HG02798 (cell line): ENCODE measurements at regions not wholly inside any gene's neighbourhood (a gene's known extent, or its start where the extent isn't known, plus 50 kb on each side); places are given as distances from the start of the nearest gene placed in this dataset.
A peak's percentile ranks its signal among the peaks of the same experiment; 100 is the strongest.
"Not testable (repeated sequence)": the region's sequence is repeated elsewhere in the genome, so short reads cannot be mapped to it uniquely, and the experiment has no call there.

Experiments used
- ATAC-seq: cut with Tn5 transposase; IDR thresholded peaks from one replicate; pipeline ENCODE4 v1.9.1; 2021; ENCODE audit warnings: mild to moderate bottlenecking; ENCODE audit not compliant: unreplicated experiment, poor library complexity

DNA sequence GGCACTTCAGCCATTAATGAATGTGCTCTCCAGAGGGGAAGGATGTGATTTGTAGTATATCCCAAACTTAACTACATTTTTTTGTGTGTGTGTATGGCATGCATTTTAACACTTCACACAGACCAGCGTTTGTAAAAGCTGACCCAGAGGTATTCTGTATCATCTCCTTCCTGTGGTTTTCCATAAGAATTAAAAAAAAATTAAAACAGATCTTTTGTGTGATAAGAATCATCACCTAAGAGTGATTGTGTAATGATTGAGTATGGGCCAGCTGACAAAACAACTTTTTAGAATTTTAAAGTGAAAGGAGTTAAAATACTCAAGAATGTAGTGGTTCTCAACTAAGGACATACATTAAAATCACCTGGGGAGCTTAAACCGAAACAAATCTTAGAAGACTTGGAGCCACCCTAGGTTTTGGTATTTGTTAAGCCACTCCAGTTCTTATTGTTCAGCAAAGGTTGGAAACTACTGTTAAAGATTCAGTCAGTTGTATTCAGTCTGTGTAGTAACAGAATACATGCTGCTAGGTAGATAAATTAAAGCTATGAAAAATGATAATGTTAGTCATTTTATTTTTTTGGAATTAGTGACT, 120.1 kb downstream of the HAUS1 start:
- ATAC-seq = no peak

- ATAC-seq = no peak
Observed at GRCh38 chr18:46226461-46226860, 122.3 kb downstream of the HAUS1 start.

DNA sequence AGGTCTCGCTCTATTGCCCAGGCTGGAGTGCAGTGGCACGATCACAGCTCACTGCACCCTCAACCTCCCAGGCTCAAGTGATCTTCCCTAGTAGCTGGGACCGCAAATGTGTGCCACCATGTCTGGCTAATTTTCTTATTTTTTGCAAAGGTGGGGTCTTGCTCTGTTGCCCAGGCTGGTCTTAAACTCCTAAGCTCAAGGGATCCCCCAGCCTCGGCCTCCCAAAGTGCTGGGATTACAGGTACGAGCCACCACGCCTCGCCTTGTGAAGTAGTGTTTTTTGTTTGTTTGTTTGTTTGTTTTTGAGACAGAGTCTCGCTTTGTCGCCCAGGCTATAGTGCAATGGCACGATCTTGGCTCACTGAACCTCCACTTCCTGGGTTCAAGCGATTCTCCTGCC, 125.5 kb downstream of the HAUS1 start:
- ATAC-seq = not testable (repeated sequence)

DNA sequence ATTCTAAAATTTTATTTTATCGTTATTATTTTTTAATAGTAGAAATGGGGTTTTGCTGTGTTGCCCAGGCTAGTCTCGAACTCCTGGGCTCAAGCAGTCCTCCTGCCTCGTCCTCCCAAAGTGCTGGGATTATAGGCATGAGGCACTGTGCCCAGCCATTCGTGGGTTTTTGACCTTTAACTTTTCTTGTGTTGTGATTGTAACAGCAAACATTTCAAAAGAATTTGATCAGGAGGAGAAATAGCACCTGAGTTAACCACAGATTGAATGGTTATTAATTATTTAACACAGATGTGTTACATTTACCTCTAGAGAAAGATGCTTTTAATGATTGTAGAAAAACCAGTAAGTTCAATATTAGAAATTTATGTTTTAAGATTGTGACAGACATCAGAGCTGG, 132.0 kb downstream of the HAUS1 start:
- ATAC-seq = no peak

DNA sequence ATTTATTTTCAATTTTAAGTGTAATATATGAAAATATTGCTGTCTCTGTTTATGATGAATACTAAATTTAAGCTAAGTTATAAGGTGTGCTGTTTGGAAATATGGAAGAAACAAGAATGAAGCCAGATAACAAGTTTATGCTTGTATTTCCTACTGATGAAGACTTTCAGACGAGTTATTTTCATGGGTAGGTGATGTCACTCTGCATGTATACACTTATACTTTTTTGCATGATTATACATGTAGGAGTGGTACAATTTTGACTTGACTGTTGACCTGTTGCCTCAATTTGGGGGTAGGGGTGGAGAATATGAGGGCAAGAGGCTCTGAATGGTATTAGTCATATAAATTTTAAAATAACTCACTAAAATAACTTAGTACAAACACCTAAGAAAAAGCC, 133.7 kb downstream of the HAUS1 start:
- ATAC-seq = no peak

DNA sequence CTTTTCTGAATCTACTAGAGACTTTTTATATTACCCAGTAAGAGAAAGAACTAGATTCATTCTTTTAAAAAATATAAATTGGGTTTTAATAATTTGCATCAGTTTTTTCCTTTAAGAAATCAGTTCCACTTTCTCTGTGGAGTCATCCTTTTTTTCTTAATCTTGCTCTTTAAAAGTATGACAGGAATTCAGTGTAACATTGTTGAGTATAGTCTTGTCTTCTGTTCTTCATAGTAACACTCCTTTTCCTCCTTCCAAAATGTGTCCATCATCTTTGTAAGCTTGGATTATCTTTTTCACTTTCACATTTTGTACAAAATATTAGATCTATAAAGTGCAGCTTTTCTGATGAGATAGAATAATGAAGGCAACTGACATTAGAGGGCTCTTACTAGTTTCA, 135.4 kb downstream of the HAUS1 start:
- no peak for ATAC-seq

GRCh38 chr18:46239998-46240397, 135.8 kb downstream of the HAUS1 start:
- no peak for ATAC-seq

DNA sequence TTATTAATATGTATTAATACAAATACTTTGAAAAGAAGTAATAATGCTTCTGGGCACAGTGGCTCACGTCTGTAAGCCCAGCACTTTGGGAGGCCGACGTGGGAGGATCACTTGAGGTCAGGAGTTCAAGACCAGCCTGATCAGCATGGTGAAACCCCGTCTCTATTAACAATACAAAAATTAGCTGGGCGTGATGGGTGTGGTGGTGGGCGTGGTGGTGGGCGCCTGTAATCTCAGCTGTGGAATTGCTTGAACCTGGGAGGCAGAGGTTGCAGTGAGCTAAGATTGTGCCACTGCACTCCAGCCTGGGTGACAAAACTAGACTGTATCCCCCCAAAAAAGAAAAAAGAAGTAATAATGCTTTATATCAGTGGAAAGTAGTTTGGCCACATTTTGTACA, 137.2 kb downstream of the HAUS1 start:
- not testable (repeated sequence) for ATAC-seq

- no peak for ATAC-seq
Observed at GRCh38 chr18:46242183-46242582, 138.0 kb downstream of the HAUS1 start.

DNA sequence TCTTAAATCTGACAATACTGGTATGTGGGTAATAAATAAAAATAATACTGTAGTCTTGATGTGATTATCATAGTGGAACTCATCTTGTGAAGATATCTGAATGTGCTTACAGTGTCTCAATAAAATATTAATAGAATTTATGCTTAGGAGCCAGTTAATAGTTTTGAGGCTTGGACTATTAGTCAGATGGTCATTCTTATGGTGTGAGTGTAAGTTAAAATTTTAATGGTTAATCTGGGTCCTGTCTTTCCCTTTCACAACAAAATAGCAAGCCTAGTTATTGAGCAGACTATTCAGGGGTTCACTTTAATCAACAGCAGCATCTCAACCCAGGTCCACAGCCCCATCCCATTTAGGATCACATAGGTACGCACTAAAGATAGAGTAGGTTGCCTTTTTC, 138.9 kb downstream of the HAUS1 start:
- no peak for ATAC-seq

DNA sequence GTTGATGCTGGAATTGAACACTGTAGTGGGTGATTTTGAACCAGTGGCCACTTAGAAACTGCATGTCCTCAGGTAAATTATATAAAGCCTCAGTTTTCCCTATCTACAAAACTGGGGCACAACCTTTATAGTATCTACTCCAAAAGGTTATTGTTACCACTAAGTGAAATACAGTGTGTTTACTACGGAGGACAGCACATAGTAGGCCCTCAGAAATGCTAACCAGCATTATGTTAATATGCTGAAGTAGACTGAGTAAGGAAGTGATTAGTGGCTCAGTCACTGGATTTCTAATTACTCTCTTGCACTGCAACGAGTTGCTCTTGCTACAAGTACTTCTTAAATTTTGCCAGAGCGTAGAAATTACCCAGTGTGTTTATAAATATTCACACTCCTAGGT, 139.5 kb downstream of the HAUS1 start:
- no peak for ATAC-seq

GRCh38 chr18:46246101-46246500, 141.9 kb downstream of the HAUS1 start:
- no peak for ATAC-seq

DNA sequence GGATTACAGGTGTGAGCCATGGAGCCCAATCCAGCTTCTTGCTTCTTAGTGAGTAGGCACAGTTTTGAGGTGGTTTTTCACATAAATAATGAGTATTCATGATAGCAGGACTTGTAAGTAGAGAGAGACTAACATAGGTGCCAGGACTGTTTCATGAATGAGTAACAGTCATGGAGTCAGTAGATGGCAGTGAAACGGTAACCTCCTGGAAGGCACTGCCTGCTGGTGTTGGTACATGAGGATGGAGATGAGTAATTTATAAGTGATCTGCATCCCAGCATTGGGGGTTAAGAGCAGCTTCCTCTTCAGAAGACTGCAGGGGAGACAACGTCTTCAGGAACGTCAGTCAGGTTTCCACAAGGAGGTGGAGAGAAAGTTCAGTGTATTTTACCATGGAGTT, 143.8 kb downstream of the HAUS1 start:
- no peak for ATAC-seq

GRCh38 chr18:46250084-46250811, 146.1 kb downstream of the HAUS1 start:
- ATAC-seq = peak; percentile 99

DNA sequence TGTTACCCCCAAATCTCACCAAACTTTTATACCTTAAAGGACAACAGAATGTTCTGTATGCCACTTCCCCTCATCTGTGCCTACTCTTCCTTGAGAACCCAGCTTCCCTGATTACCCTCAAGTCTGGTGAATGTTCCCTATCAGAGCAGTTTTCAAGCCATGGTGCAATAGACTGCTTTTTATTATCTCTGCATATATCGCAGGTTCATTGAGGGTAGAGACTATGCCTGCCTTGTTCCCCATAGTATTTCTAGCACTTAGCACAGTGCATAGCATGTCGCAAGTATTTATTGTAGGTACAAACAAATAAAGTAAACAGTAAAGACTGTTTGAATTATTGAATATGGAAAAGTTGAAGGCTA, 146.6 kb downstream of the HAUS1 start:
- ATAC-seq = peak; percentile 23

DNA sequence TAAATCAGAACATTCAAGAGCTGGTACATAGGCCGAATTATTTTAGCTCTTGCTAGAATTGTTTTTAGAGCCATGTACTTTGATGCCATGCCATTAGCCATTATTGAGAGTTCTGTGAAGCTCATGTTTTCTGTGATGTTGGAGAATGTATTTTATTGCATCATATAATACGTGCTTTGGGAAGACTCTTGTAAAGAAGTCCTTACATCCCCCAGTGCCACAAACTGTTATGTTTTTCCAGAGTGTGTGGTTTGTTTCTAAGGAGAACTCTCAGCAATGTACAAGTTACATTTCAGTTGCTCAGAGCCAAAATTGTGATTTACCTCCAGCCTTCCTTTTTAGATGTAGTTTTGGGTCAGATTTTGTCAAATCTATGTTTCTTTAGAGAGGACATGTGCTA, 148.6 kb downstream of the HAUS1 start:
- no peak for ATAC-seq

- no peak for ATAC-seq
Observed at GRCh38 chr18:46253498-46253897, 149.3 kb downstream of the HAUS1 start.

GRCh38 chr18:46256078-46256477, 151.9 kb downstream of the HAUS1 start:
- no peak for ATAC-seq

GRCh38 chr18:46257366-46257765, 153.2 kb downstream of the HAUS1 start:
- ATAC-seq = no peak

DNA sequence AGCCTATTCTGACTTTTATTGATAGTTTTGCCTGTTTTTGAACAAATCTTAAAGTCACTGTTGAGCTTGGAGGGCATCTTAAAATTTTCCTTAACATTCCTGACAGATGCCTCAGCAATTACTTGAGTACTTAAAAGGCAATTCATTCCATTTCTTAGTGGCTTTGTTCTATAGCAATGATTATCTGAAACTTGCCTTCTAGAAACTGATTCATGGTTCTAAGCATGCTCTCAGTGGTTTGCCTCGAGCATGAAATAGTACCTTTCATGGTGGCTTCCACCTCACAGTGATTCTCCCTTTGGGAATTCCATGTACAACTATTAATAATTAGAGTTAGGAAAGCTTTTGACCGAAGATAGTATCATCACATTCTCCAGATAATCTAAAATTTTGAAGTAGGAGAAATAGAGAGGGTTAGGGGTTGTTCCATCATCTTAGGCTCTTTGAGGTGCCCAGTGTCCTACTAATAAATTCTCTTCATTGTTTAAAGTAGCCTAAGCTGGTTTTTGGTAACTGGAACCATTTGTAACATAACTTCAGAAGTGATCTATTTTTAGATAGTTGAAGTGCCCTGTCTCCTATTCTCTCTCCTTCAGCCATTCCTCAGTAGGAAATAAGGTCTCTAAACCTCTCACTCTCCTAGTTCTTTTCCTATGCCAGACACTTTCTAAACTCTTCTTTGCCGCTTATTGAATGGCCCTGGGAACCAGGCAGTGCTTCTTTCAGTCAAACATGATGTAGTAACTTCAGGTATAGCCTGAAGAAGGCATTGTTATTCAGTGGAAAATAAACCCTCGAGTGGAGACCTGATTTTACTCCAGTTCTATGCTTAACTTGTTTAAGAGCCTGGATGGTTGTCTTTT, 156.1 kb downstream of the HAUS1 start:
- no peak for ATAC-seq

DNA sequence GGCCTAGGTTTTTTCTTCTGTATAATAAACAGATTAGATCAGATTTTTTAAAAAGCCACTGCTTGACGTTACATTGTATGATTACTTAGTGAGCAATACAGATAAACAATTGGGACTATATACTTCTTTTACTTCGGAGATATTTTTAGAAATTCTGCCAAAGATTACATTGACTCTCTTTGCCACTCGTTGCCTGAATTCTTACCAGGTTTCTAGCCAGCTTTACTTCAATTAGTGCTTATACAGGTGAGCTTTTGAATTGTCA, 156.6 kb downstream of the HAUS1 start:
- ATAC-seq = no peak

GRCh38 chr18:46261799-46262198, 157.6 kb downstream of the HAUS1 start:
- no peak for ATAC-seq
